ENCODE measurements at regions not wholly inside any gene's neighbourhood (a gene's known extent, or its start where the extent isn't known, plus 50 kb on each side); places are given as distances from the start of the nearest gene placed in this dataset.
A peak's percentile ranks its signal among the peaks of the same experiment; 100 is the strongest.

DNA sequence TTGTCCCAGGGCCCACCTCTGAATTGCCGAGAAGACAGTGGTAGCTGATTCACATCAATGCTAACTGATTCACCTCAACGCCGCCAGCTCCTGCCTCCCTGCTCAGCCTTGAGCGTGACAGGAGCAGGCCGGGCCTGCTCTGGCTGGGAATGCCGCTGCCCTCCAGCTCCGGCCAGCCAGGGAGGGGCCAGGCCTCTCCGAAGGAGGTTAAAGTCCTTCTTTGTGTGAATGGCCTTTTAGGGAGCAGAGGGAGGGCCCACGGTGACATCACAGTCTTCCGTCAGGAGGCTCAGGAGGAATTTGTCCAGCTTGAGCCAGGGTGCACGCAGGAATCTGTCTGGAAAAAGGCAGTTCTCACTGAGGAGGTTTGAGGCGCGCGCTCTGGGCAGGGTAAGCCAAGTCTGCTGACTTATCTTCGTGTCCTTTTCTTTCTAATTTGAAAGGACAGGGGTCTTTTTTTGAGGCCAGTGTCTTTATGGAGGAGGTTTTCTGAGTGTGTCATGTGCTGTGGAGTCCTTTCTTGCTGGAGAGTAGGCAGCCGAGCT, 82.7 kb downstream of the C9orf152 start (continued):
- TF ChIP-seq ZNF30 (CRISPR knock-in tag; IDR thresholded peaks at IDR 0.05) (no peak), GABPB1 (CRISPR knock-in tag; IDR thresholded peaks at IDR 0.05) (peak; percentile 46; the same call in 1 of the 2 replicates), RFX5 (IDR thresholded peaks at IDR 0.05; ENCODE audit: low read depth, low read length) (no peak), IRX3 (CRISPR knock-in tag; IDR thresholded peaks at IDR 0.05; ENCODE audit: borderline replicate concordance, low read depth) (no peak), ZSCAN22 (CRISPR knock-in tag; IDR thresholded peaks at IDR 0.05) (no peak), YY1 (IDR thresholded peaks at IDR 0.05; ENCODE audit: insufficient read depth, insufficient replicate concordance, low read depth, low read length) (peak; percentile 21), ATF7 (IDR thresholded peaks at IDR 0.05) (peak; percentile 26; the same call in 1 of the 2 replicates), ATF7 (CRISPR knock-in tag; IDR thresholded peaks at IDR 0.05) (0 out of 2 replicates have a peak, but pooled peaks have one; percentile 18), ZNF543 (CRISPR knock-in tag; IDR thresholded peaks at IDR 0.05) (no peak), ZFP36L2 (CRISPR knock-in tag; IDR thresholded peaks at IDR 0.05) (no peak), MAF1 (CRISPR knock-in tag; IDR thresholded peaks at IDR 0.05; ENCODE audit: borderline replicate concordance) (no peak), ZNF20 (CRISPR knock-in tag; IDR thresholded peaks at IDR 0.05) (no peak), ZMYM2 (CRISPR knock-in tag; IDR thresholded peaks at IDR 0.05) (no peak), ZFP36L1 (CRISPR knock-in tag; IDR thresholded peaks at IDR 0.05) (no peak), ARID2 (CRISPR knock-in tag; IDR thresholded peaks at IDR 0.05; ENCODE audit: borderline replicate concordance) (no peak), YEATS4 (CRISPR knock-in tag; IDR thresholded peaks at IDR 0.05; ENCODE audit: borderline replicate concordance) (no peak), RBAK (CRISPR knock-in tag; IDR thresholded peaks at IDR 0.05) (no peak), RARG (CRISPR knock-in tag; IDR thresholded peaks at IDR 0.05; ENCODE audit: low read depth) (no peak), NFRKB (IDR thresholded peaks at IDR 0.05) (no peak), HES4 (CRISPR knock-in tag; IDR thresholded peaks at IDR 0.05; ENCODE audit: borderline replicate concordance) (no peak), SRSF9 (IDR thresholded peaks at IDR 0.05; ENCODE audit: borderline replicate concordance, insufficient read depth, low read depth, low read length, poor library complexity, severe bottlenecking) (no peak), MIER3 (CRISPR knock-in tag; IDR thresholded peaks at IDR 0.05; ENCODE audit: borderline replicate concordance) (peak; percentile 86; the same call in 1 of the 2 replicates)
- TF ChIP-seq, protein P1, sequence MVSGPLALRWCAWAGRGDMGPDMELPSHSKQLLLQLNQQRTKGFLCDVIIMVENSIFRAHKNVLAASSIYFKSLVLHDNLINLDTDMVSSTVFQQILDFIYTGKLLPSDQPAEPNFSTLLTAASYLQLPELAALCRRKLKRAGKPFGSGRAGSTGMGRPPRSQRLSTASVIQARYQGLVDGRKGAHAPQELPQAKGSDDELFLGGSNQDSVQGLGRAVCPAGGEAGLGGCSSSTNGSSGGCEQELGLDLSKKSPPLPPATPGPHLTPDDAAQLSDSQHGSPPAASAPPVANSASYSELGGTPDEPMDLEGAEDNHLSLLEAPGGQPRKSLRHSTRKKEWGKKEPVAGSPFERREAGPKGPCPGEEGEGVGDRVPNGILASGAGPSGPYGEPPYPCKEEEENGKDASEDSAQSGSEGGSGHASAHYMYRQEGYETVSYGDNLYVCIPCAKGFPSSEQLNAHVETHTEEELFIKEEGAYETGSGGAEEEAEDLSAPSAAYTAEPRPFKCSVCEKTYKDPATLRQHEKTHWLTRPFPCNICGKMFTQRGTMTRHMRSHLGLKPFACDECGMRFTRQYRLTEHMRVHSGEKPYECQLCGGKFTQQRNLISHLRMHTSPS (CRISPR knock-in tag; IDR thresholded peaks at IDR 0.05; ENCODE audit: low read depth): no peak
- TF ChIP-seq, protein P2, sequence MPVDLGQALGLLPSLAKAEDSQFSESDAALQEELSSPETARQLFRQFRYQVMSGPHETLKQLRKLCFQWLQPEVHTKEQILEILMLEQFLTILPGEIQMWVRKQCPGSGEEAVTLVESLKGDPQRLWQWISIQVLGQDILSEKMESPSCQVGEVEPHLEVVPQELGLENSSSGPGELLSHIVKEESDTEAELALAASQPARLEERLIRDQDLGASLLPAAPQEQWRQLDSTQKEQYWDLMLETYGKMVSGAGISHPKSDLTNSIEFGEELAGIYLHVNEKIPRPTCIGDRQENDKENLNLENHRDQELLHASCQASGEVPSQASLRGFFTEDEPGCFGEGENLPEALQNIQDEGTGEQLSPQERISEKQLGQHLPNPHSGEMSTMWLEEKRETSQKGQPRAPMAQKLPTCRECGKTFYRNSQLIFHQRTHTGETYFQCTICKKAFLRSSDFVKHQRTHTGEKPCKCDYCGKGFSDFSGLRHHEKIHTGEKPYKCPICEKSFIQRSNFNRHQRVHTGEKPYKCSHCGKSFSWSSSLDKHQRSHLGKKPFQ (CRISPR knock-in tag; IDR thresholded peaks at IDR 0.05; ENCODE audit: insufficient replicate concordance): no peak
- TF ChIP-seq, protein P3, sequence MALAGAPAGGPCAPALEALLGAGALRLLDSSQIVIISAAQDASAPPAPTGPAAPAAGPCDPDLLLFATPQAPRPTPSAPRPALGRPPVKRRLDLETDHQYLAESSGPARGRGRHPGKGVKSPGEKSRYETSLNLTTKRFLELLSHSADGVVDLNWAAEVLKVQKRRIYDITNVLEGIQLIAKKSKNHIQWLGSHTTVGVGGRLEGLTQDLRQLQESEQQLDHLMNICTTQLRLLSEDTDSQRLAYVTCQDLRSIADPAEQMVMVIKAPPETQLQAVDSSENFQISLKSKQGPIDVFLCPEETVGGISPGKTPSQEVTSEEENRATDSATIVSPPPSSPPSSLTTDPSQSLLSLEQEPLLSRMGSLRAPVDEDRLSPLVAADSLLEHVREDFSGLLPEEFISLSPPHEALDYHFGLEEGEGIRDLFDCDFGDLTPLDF (CRISPR knock-in tag; IDR thresholded peaks at IDR 0.05): no peak
- TF ChIP-seq, protein P4, sequence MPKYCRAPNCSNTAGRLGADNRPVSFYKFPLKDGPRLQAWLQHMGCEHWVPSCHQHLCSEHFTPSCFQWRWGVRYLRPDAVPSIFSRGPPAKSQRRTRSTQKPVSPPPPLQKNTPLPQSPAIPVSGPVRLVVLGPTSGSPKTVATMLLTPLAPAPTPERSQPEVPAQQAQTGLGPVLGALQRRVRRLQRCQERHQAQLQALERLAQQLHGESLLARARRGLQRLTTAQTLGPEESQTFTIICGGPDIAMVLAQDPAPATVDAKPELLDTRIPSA (CRISPR knock-in tag; IDR thresholded peaks at IDR 0.05; ENCODE audit: borderline replicate concordance): no peak
- TF ChIP-seq, protein P5, sequence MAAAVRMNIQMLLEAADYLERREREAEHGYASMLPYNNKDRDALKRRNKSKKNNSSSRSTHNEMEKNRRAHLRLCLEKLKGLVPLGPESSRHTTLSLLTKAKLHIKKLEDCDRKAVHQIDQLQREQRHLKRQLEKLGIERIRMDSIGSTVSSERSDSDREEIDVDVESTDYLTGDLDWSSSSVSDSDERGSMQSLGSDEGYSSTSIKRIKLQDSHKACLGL (CRISPR knock-in tag; IDR thresholded peaks at IDR 0.05): no peak
